NCI-H446 treated with DMSO at 0.1 percent for 48 hours (cell line): ENCODE measurements at regions not wholly inside any gene's neighbourhood (a gene's known extent, or its start where the extent isn't known, plus 50 kb on each side); places are given as distances from the start of the nearest gene placed in this dataset.

Source experiments
- DNase-seq: peaks from one replicate; lab custom pipeline; 2025; lab: John Stamatoyannopoulos, UW

DNA sequence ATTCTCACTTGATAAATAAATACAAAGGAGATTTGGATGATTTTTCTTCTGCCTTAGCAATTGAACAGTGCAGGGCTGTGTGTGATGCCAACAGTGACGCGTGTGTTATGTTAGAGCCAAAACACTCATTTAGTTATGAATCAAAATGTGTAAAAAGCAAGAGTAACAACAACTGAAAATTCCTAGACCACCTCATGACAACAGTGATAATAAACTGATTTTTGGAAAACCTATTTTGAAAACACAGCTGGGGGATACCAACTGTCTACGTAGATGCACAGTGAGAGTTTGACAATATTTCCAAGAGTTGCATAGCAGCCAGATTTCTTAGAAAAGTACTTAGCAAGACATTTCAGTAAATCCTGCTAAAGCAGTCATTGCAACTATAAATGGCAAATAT, 323.9 kb downstream of the GALR1 start:
- no peak for DNase-seq

DNA sequence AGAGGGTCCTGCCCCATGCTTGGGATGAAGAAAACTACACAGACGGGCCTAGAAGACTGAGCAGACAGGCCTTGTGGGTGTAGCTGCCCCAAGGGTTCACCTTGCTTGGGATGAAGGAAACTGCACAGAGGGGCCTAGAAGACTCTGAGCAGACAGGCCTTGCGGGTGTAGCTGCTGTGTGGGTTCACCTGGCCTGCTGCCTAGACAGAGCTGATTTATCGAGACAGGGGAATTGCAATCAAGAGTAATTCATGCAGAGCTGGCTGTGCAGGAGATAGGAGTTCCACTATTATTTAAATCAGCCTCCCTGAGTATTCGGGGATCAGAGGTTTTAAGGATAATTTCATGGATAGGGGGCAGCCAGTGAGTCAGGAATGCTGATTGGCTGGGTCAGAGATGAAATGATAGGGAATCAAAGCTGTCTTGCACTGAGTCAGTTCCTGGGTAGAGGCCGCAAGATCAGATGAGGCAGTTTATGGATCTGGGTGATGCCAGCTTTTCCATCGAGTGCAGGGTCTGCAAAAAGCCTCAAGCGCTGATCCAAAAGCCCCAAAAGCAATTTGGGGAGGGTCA, 341.4 kb downstream of the GALR1 start:
- DNase-seq, result no peak

DNA sequence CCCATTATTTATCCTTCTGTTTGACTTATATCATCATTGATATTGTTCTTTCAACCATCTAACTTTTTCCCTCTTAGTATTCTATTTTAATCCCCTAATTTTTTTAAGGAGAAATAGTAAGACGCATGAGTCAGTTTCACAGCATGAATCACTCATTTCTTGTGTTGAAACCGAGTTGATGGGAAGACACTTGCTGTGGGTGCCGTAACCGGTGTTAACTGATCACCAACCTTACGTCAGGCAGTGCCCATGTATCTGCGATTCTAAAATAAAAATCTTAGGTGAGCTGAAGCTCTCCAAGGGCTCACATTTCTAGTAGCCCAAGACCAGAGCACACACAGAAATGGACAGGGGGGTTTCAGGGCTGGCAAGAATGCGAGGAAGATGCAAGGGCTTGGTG, 348.1 kb downstream of the GALR1 start:
- no peak for DNase-seq

- DNase-seq, result no peak
Observed at GRCh38 chr18:77600674-77601073, 351.0 kb downstream of the GALR1 start.

DNA sequence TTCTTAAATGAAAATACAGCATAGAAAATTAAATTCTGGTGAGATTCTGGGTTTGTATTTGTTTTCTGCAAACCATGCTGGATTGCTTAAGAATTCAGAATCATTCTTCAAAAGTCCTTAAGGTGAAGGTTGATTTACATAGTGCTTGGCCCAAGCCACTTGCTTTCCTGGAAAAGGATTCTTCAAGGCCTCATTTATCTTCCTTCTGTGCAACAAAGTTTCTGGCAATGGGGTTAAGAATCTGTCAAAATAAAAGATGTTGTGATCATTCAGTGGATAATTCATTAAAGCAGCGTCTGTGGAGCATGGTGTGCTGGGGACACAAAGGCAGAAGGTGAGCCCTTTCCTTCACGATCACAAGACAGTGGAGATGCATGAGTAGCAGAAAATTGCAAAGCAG, 351.9 kb downstream of the GALR1 start:
- no peak for DNase-seq

DNA sequence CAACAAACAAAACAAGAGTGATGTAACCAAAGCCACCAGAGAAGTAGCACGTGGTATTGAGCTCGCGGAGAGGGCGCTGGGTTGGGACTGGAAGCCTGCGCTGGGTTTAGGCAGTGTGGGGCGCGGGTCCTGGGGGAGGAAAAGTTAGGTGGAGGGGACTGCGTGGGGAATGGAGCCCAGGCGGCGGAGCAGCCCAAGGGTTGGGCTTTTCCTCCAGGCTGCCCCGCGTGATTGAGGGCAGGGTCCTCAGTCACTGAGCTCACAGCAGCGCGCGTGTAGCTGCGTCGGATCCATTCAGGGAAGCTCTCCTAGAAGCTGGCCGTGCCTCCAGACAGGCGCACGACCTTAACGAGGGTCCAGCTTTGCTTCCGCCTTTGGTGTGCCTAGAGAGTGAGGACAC, 357.4 kb downstream of the GALR1 start:
- DNase-seq, result no peak

GRCh38 chr18:77608807-77609206, 359.2 kb downstream of the GALR1 start:
- DNase-seq, result no peak

DNA sequence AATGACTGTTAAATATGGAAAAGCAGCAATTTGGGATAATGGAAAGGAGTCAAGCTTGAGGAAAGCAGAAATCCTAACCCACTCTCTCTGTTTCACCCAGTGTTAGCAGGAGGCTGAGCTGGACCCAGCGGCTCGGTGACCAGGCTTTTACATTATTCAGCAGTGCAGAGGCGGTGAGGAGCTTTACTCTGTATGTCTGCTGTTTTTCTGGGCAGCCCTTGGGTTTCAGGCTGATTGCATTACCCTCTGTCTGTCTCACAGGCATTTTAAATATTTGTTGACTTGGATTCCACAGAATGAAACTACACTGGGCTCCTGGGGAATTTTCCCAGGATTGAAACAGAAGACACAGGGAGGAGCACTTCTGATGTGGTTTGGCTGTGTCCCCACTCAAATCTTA, 368.0 kb downstream of the GALR1 start:
- no peak for DNase-seq

- DNase-seq, result peak; percentile 19
Observed at GRCh38 chr18:77619525-77619924, 369.9 kb downstream of the GALR1 start.

- DNase-seq, result no peak
Observed at GRCh38 chr18:77622009-77622692, 372.5 kb downstream of the GALR1 start.

GRCh38 chr18:77632758-77633157, 383.1 kb downstream of the GALR1 start:
- no peak for DNase-seq

GRCh38 chr18:77634494-77634893, 384.8 kb downstream of the GALR1 start:
- DNase-seq, result no peak

DNA sequence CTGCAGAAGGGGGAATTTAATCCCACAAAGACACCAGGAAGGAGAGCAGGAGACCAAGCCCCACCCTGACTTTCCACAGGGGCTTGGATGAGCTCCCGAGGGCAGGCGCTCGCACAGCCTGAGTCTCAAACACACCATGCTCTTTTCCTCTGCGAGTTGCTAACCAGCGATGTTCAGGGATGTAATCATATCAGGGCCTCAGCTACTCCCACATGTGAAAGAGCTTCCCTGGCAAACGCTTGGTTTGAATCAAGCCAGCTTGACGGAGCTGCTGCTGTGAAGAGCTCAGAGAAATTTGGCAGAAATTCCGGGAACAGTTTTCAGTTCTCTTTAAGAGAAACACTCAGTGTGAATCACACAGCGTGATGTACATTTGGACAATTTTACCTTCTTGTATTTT, 385.8 kb downstream of the GALR1 start:
- DNase-seq, result peak; percentile 17

DNA sequence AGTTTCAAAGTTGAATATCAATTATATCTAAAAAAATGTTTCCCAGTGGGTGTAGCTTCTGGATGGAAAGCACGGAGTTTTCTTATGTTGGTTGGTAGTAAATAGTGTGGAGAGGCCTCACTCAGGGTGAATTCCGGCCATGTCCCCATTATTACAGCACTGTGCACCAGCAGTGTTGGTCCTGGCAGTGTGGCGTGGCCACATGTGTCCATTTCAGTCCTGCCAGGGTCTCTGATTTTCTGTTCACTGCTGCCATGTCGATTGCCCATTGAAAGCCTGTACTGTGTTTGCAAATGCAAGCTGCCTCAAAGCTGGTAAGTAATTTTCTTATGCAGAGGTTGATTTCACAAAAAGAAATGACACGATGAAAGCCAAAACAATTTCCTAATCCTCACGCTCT, 386.2 kb downstream of the GALR1 start:
- no peak for DNase-seq

DNA sequence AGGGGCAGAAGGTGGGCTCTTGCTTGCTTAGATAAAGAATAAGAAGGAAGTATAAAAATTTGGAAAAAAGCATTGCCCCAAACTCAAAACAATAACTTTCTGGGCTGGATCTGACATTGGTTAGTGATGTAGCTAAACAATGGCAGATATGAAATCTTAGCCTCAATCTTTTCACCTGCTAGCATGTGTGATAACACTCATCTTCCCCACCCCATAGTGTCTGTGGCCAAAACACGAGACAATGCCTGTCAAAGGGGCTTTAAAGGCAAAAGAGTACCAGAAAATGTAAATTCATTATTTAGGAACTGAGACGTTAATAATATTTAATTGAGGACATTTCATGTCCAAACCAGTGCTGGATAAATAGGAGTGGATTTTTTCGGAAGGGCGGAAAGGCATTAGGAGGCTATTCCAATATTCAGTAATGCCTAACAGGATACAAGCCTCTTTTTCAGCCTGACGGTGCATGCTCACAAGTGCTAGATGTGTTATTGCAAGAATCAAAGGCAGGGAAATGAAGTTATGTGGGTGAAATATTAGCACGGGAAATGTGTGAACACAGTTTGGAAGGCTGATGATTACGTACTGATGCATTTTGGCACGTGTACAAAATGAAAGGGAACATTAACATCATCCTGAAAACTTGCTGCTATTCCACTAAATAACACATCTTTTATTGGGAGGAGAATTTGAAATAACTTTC, 395.7 kb downstream of the GALR1 start:
- no peak for DNase-seq

- no peak for DNase-seq
Observed at GRCh38 chr18:77647472-77647871, 397.8 kb downstream of the GALR1 start.

GRCh38 chr18:77648411-77648810, 398.8 kb downstream of the GALR1 start:
- no peak for DNase-seq

DNA sequence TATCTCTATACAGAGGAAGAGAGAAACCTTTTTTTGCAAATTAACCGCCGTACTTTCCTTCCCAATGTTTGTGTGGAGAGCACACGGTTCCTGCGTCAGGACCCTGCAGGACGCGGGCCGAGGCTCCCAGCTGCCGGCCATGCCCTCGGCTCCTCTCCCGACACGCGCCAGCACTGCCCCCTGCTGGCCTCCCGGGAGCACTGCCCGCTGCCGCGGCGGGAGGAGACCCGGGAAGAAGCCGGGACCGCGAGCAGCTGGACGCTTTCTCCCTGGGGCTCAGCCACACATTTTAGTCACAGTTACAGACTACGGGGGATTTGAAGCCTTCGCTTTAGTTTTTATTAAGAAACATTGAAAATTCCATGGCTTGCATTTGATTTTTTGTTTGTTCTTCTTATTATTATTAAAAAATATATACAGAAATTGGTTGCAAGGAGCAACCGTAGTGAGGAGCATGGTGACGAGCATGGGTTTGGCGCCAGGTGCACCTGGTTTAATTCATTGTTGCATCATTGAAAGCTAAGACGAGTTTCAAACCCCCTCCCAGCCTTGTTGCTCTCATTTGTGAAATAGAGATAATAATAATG, 401.2 kb downstream of the GALR1 start:
- DNase-seq, result peak; percentile 19

DNA sequence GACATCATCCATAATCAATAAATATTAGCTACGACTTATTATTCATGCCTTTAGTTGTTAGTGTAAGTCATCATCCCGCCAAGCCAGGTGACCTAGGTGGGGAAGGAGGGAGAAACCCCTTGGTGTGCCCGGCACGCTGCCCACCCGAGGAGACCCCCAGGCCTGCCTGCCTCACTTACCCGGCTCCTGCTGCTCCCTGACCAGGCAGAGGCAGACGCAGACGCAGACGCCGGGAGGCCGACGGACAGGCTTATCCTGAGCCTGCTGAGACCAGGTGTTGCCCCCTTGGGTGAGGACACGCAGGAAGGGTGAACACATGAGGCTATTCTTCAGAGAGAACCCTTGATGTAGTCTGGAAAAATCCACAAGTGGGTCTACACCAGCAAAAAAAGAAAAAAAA, 401.8 kb downstream of the GALR1 start:
- no peak for DNase-seq

GRCh38 chr18:77653792-77654191, 404.1 kb downstream of the GALR1 start:
- no peak for DNase-seq

DNA sequence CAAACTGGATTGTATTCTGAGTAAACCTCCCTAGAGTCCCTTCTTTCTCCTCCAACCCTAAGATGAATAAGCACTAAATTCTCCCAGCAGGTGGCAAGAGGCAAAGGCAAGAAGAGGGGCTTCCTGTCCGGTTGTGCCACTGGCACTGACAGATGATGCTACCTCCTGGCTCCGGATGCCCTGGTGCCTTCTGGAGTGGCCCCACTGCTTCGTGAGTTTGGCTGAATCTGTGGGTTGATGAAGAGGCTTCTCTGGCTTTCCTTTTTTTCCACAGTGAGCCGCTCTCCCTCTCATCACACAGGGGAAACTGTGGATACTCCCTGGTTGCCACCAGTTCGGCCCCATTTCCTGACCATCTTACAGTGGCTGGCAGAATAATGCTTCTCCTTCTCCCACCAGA, 404.7 kb downstream of the GALR1 start:
- no peak for DNase-seq

DNA sequence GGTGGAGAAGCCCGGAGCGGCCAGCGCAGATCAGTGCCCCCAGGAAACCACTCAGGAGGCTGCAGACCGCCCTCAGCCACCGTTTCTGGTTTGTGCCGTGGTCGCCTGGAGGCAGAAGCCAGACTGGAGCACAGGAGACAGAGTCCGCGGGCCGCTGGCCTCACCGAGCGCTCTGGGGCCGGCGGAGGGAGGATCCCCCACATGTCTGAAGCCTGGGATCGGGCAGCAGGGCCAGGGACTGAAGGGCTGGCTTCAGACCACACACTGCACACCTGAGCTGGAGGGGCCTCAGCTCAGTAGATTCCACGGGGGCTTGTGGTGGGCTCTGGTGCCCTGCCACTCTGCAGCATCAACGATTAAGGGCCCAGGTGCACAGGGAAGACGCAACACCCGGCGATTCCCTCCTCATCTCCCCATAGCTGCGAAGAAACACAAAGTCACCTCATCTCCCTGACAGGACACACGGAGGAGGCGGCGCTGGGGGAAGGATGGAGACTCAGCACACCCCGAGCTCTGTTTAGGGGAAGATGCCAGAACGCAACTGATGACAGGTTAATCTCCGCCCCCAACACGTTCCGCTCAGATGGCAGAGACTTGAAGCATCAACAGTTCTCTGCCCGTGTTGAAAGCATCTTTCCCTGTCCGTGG, 408.1 kb downstream of the GALR1 start:
- DNase-seq, result no peak

DNA sequence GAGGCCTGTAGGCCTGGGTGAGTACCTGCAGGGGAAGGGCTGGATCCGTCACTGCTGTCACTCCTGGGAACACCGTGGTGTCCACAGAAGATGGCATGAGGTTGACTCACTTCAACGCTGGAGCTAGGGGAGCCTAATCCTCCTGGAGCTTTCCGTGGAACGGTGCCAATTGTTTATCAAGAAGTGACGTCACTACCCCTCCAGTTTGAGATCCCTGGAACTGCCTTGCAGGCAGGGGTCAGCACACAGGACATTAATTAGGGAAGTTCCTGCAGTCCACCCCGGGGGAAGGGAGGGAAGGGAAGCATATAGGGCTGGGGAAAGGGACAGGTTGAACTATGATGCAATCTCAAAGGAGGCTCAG, 408.6 kb downstream of the GALR1 start:
- no peak for DNase-seq
